OCI-LY1 (cell line): ENCODE measurements at regions not wholly inside any gene's neighbourhood (a gene's known extent, or its start where the extent isn't known, plus 50 kb on each side); places are given as distances from the start of the nearest gene placed in this dataset.

Source experiments
- H2AFZ ChIP-seq: fragments of 200-600 bp; sonication (generic), shearing (Covaris generic); 2 replicates; pipeline ENCODE4 v1.6.0; 2014; ENCODE audit warnings: antibody characterized with exemption, mild to moderate bottlenecking, low read length
- H3F3A ChIP-seq: fragments of 200-600 bp; sonication (generic), shearing (Covaris generic); 2 replicates; pipeline ENCODE4 v1.6.0; 2014; ENCODE audit warnings: mild to moderate bottlenecking, antibody characterized with exemption, low read length, moderate library complexity; ENCODE audit not compliant: insufficient read depth
- H3K27ac ChIP-seq: fragments of 200-600 bp; sonication (generic); 2 replicates; pipeline ENCODE4 v1.5.1; 2014; ENCODE audit warnings: low read length, mixed run types, mild to moderate bottlenecking, low read depth; ENCODE audit not compliant: poor library complexity, severe bottlenecking
- H3K27me3 ChIP-seq: fragments of 200-600 bp; sonication (generic); 2 replicates; pipeline ENCODE4 v1.6.0; 2014; ENCODE audit warnings: antibody characterized with exemption, mild to moderate bottlenecking, low read length, moderate library complexity; ENCODE audit not compliant: insufficient read depth
- H3K36me3 ChIP-seq: fragments of 200-600 bp; sonication (generic); 2 replicates; pipeline ENCODE4 v1.6.1; 2014; ENCODE audit warnings: mild to moderate bottlenecking, antibody characterized with exemption, low read length, moderate library complexity, mixed read lengths; ENCODE audit not compliant: insufficient read depth
- H3K4me1 ChIP-seq: fragments of 200-600 bp; sonication (generic); 2 replicates; pipeline ENCODE4 v1.5.1; 2014; ENCODE audit warnings: mild to moderate bottlenecking, low read length, moderate library complexity; ENCODE audit not compliant: insufficient read depth, severe bottlenecking
- H3K4me2 ChIP-seq: fragments of 200-600 bp; sonication (generic), shearing (Covaris generic); 2 replicates; pipeline ENCODE4 v1.6.1; 2014; ENCODE audit warnings: low read length
- H3K4me3 ChIP-seq: fragments of 200-600 bp; sonication (generic); 2 replicates; pipeline ENCODE4 v1.5.1; 2014; ENCODE audit warnings: low read length, low read depth, mild to moderate bottlenecking, mixed read lengths; ENCODE audit not compliant: poor library complexity, severe bottlenecking
- H3K79me2 ChIP-seq: fragments of 200-600 bp; shearing (Covaris generic); 2 replicates; pipeline ENCODE4 v1.6.1; 2016; ENCODE audit warnings: mixed run types, low read length, mixed read lengths; ENCODE audit not compliant: insufficient read depth
- H3K9ac ChIP-seq: fragments of 200-600 bp; sonication (generic), shearing (Covaris generic); 2 replicates; pipeline ENCODE4 v1.6.1; 2014; ENCODE audit warnings: mild to moderate bottlenecking, low read length, mixed read lengths
- H3K9me2 ChIP-seq: fragments of 200-600 bp; sonication (generic), shearing (Covaris generic); 2 replicates; pipeline ENCODE4 v1.6.1; 2014; ENCODE audit warnings: low read depth, mild to moderate bottlenecking, low read length, mixed read lengths
- H3K9me3 ChIP-seq: fragments of 200-600 bp; shearing (Covaris generic); 2 replicates; pipeline ENCODE4 v1.6.1; 2014; ENCODE audit warnings: low read length, mixed read lengths
- H4K20me1 ChIP-seq: fragments of 200-600 bp; sonication (generic), shearing (Covaris generic); 2 replicates; pipeline ENCODE4 v1.6.0; 2016; ENCODE audit warnings: mild to moderate bottlenecking, low read length; ENCODE audit not compliant: insufficient read depth
- CTCF ChIP-seq: fragments of 200-600 bp; sonication (generic), shearing (Covaris generic); IDR thresholded peaks from 2 replicates; pipeline ENCODE4 v1.5.1; 2017; ENCODE audit warnings: mild to moderate bottlenecking, antibody characterized with exemption, low read length, moderate library complexity, mixed read lengths
- EZH2 ChIP-seq: fragments of 200-600 bp; sonication (generic), shearing (Covaris generic); IDR thresholded peaks from 2 replicates; pipeline ENCODE4 v1.8.0; 2017; ENCODE audit warnings: borderline replicate concordance, mixed run types, mild to moderate bottlenecking, antibody characterized with exemption, low read length, moderate library complexity, mixed read lengths

- Histone ChIP-seq H3K36me3 (no peaks in the 10 kb centered on the region), H3K4me1 (no peaks in the 10 kb centered on the region), H2AFZ (no peak overlapping the region), H3K27ac (no peak overlapping the region), H3F3A (no peaks in the 10 kb centered on the region), H3K4me3 (no peak overlapping the region), H3K4me2 (no peak overlapping the region), H3K9me3 (no peaks in the 10 kb centered on the region), H3K79me2 (no peaks in the 10 kb centered on the region), H4K20me1 (no peaks in the 10 kb centered on the region), H3K27me3 (peaks cover 9% of the 10 kb centered on the region; the same call in 1 of the 2 replicates), H3K9ac (no peak overlapping the region), H3K9me2 (no peaks in the 10 kb centered on the region)
- TF ChIP-seq EZH2 (no peak), CTCF (no peak)
These were observed 54.4 kb upstream of the TLE3 start for GRCh38 chr15:70152070-70152480.

- Histone ChIP-seq H3F3A (no peaks in the 10 kb centered on the region), H3K4me2 (no peak overlapping the region), H3K79me2 (no peaks in the 10 kb centered on the region), H3K36me3 (no peaks in the 10 kb centered on the region), H3K4me3 (no peak overlapping the region), H3K4me1 (no peaks in the 10 kb centered on the region), H3K27me3 (peaks cover 9% of the 10 kb centered on the region; the same call in 1 of the 2 replicates), H3K9me3 (no peaks in the 10 kb centered on the region), H3K9me2 (no peaks in the 10 kb centered on the region), H2AFZ (no peak overlapping the region), H3K9ac (no peak overlapping the region), H4K20me1 (no peaks in the 10 kb centered on the region), H3K27ac (no peak overlapping the region)
- TF ChIP-seq EZH2 (no peak), CTCF (no peak)
These were observed 53.7 kb upstream of the TLE3 start for GRCh38 chr15:70151462-70151861.

GRCh38 chr15:70151003-70151402, 53.3 kb upstream of the TLE3 start:
- H3K27ac ChIP-seq, result no peak overlapping the region

More at GRCh38 chr15:70151003-70151402, 53.3 kb upstream of the TLE3 start:
- Histone ChIP-seq H3K79me2 (no peaks in the 10 kb centered on the region), H3K4me3 (no peak overlapping the region), H2AFZ (no peak overlapping the region), H3K4me1 (no peaks in the 10 kb centered on the region), H3K9me3 (no peaks in the 10 kb centered on the region), H3K36me3 (no peaks in the 10 kb centered on the region), H3F3A (no peaks in the 10 kb centered on the region), H3K9ac (no peak overlapping the region), H3K4me2 (no peak overlapping the region), H4K20me1 (no peaks in the 10 kb centered on the region), H3K9me2 (no peaks in the 10 kb centered on the region), H3K27me3 (peaks cover 9% of the 10 kb centered on the region; the same call in 1 of the 2 replicates)
- TF ChIP-seq EZH2 (no peak), CTCF (no peak)
